Mammary epithelial cell (primary cell): ENCODE measurements at regions not wholly inside any gene's neighbourhood (a gene's known extent, or its start where the extent isn't known, plus 50 kb on each side); places are given as distances from the start of the nearest gene placed in this dataset.

Experiments used
- CTCF ChIP-seq, 2 donors: IDR thresholded peaks in 1 of 2; conservative IDR thresholded peaks in 1 of 2; 2 replicates each; pipeline ENCODE4 v1.5.1; 2011 to 2012; ENCODE audit warnings: inconsistent platforms in 2 of 2, low read length in 2 of 2, mild to moderate bottlenecking in 2 of 2, control low read depth in 1 of 2, low read depth in 1 of 2; ENCODE audit not compliant: insufficient read depth in 1 of 2; ENCODE audit errors: extremely low read depth in 1 of 2
- EZH2 ChIP-seq: IDR thresholded peaks from 2 replicates; pipeline ENCODE4 v1.6.1; 2012; ENCODE audit warnings: low read length, inconsistent platforms, borderline replicate concordance

- TF ChIP-seq CTCF (conservative IDR thresholded peaks at IDR 0.05 in 1 of 2, IDR thresholded peaks at IDR 0.05 in 1 of 2; ENCODE audit: extremely low read depth in 1 of 2, insufficient read depth in 1 of 2, low read depth in 1 of 2, low read length in 2 of 2) (no peak), EZH2 (no peak)
Measured at GRCh38 chr2:188046437-188046836, 245.2 kb upstream of the GULP1 start.
